B cell (primary cell): ENCODE measurements at regions not wholly inside any gene's neighbourhood (a gene's known extent, or its start where the extent isn't known, plus 50 kb on each side); places are given as distances from the start of the nearest gene placed in this dataset.

Experiments used
- ATAC-seq: fragments of 200-7000 bp; cut with Tn5 transposase; one replicate; pipeline ENCODE4 v1.10.0; 2021; ENCODE audit warnings: low read depth, mild to moderate bottlenecking, moderate number of reproducible peaks, moderate library complexity
- CTCF ChIA-PET: fragments of 350-600 bp; sonication (Branson Sonifier 250); formaldehyde crosslinking; loops from one replicate; lab custom pipeline; 2021; ENCODE audit warnings: antibody characterized with exemption, inconsistent platforms; lab: Charles Lee
- POLR2A ChIA-PET: fragments of 350-600 bp; sonication (Branson Sonifier 250); formaldehyde crosslinking; loops from one replicate; lab custom pipeline; 2021; ENCODE audit warnings: antibody characterized with exemption; lab: Charles Lee
- DNase-seq: peaks from one replicate; pipeline ENCODE4 v3.0.0; 2013
- H2AFZ ChIP-seq: 2 replicates; pipeline ENCODE4 v1.6.1; 2012; ENCODE audit warnings: mild to moderate bottlenecking, low read depth, low read length; ENCODE audit not compliant: insufficient read depth, poor library complexity, severe bottlenecking
- H3K27ac ChIP-seq, 2 donors: 1 replicate in 1 of 2; 2 replicates in 1 of 2; pipeline ENCODE4 v1.5.1; 2012 to 2013; ENCODE audit warnings: low read length in 2 of 2, mild to moderate bottlenecking in 2 of 2, moderate library complexity in 1 of 2
- H3K27me3 ChIP-seq, 4 experiments: fragments of 200-600 bp in 1 of 4; sonication (generic) in 1 of 4; replicated peaks in 1 of 4; 1 replicate in 2 of 4; 2 replicates in 2 of 4; pipeline versions ENCODE4 v1.6.1 to v1.7.0; 2013 to 2016; ENCODE audit warnings: low read length in 3 of 4, mild to moderate bottlenecking in 2 of 4, mixed read lengths in 1 of 4, moderate library complexity in 1 of 4; ENCODE audit not compliant: insufficient read depth in 4 of 4, control insufficient read depth in 3 of 4; ENCODE audit errors: control extremely low read depth in 1 of 4
- H3K36me3 ChIP-seq, 2 experiments: replicated peaks in 1 of 2; 1 replicate in 1 of 2; 2 replicates in 1 of 2; pipeline versions ENCODE4 v1.6.1 to v1.7.1; 2013; ENCODE audit warnings: low read length in 1 of 2; ENCODE audit not compliant: insufficient read depth in 2 of 2, control insufficient read depth in 1 of 2; ENCODE audit errors: control extremely low read depth in 1 of 2, extremely low read depth in 1 of 2
- H3K4me1 ChIP-seq, 2 donors: fragments of 200-600 bp in 1 of 2; sonication (generic) in 1 of 2; 1 replicate in 1 of 2; 2 replicates in 1 of 2; pipeline versions ENCODE4 v1.5.1 to v1.6.1; 2013 to 2017; ENCODE audit warnings: low read length in 2 of 2; ENCODE audit not compliant: control insufficient read depth in 2 of 2, insufficient read depth in 2 of 2
- H3K4me2 ChIP-seq: replicated peaks from 2 replicates; pipeline ENCODE3; 2012; ENCODE audit warnings: mild to moderate bottlenecking, low read depth, low read length; ENCODE audit not compliant: poor library complexity, severe bottlenecking
- H3K4me3 ChIP-seq, 5 experiments: fragments of 200-600 bp in 1 of 5; sonication (generic) in 1 of 5; 1 replicate in 3 of 5; 2 replicates in 2 of 5; pipeline versions ENCODE4 v1.5.1 to v1.7.0; 2011 to 2016; ENCODE audit warnings: low read length in 4 of 5, mild to moderate bottlenecking in 4 of 5, low read depth in 2 of 5, control low read depth in 1 of 5, moderate library complexity in 1 of 5; ENCODE audit not compliant: insufficient read depth in 1 of 5; ENCODE audit errors: control extremely low read depth in 1 of 5, extremely low read depth in 1 of 5
- H3K79me2 ChIP-seq: fragments of 200-600 bp; sonication (generic); one replicate; pipeline ENCODE4 v1.6.0; 2016; ENCODE audit warnings: low read length; ENCODE audit not compliant: control insufficient read depth, insufficient read depth
- H3K9ac ChIP-seq: fragments of 200-600 bp; sonication (generic); 2 replicates; pipeline ENCODE4 v1.6.1; 2017; ENCODE audit warnings: mild to moderate bottlenecking, low read length, moderate library complexity
- H3K9me3 ChIP-seq, 3 donors: one replicate each; pipeline versions ENCODE4 v1.6.1 to v1.7.1; 2013; ENCODE audit warnings: low read length in 2 of 3; ENCODE audit not compliant: control insufficient read depth in 2 of 3, insufficient read depth in 1 of 3; ENCODE audit errors: control extremely low read depth in 1 of 3
- H4K20me1 ChIP-seq: 2 replicates; pipeline ENCODE4 v1.6.0; 2012; ENCODE audit warnings: mild to moderate bottlenecking, low read length; ENCODE audit not compliant: insufficient read depth, control insufficient read depth, poor library complexity, severe bottlenecking
- H3K27ac Mint-ChIP-seq: one replicate; pipeline ENCODE4 v1.8.0; 2021; ENCODE audit warnings: mixed read lengths
- H3K27me3 Mint-ChIP-seq: one replicate; pipeline ENCODE4 v1.8.0; 2021; ENCODE audit warnings: mixed read lengths
- H3K4me1 Mint-ChIP-seq: one replicate; pipeline ENCODE4 v1.8.0; 2021; ENCODE audit warnings: mixed read lengths
- H3K4me3 Mint-ChIP-seq: one replicate; pipeline ENCODE4 v1.8.0; 2021; ENCODE audit warnings: mixed read lengths
- H3K9me3 Mint-ChIP-seq: one replicate; pipeline ENCODE4 v1.8.0; 2022; ENCODE audit warnings: mixed read lengths; ENCODE audit not compliant: insufficient read depth
- CTCF ChIP-seq: fragments of 200-600 bp; IDR thresholded peaks from one replicate; pipeline ENCODE4 v1.8.0; 2022; ENCODE audit warnings: antibody characterized with exemption, mild to moderate bottlenecking
- EZH2 ChIP-seq: IDR thresholded peaks from 2 replicates; pipeline ENCODE4 v1.6.1; 2012; ENCODE audit warnings: borderline replicate concordance, low read depth, mild to moderate bottlenecking, moderate library complexity, low read length; ENCODE audit not compliant: insufficient read depth, poor library complexity, severe bottlenecking
- WGBS: methylation state at CpG from one replicate; pipeline ENCODE4 v1.1.5; 2013; ENCODE audit warnings: missing lambda C conversion rate; ENCODE audit not compliant: insufficient coverage; 5-methylcytosine and 5-hydroxymethylcytosine counted together
- intact Hi-C: fragments of 100-400 bp; cut with micrococcal nuclease; formaldehyde crosslinking; loops from one replicate; pipeline ENCODE4 v1.10.0; 2022

GRCh38 chr2:118657466-118657865, 190.0 kb downstream of the EN1 start:
- no CpG with 5 or more reads among the region's 2 CpGs for WGBS
- Mint-ChIP-seq H3K4me1 (no peaks in the 10 kb centered on the region), H3K27me3 (no peaks in the 10 kb centered on the region), H3K4me3 (no peak overlapping the region), H3K9me3 (peaks cover 3% of the 10 kb centered on the region), H3K27ac (no peak overlapping the region)
- no peak overlapping the region for H3K9ac ChIP-seq
- ATAC-seq = no peak
- ChIA-PET CTCF (no interaction called here), POLR2A (no interaction called here)
- no peak overlapping the region for H3K4me3 ChIP-seq
- H4K20me1 ChIP-seq = no peaks in the 10 kb centered on the region
- H3K27ac ChIP-seq = no peak overlapping the region
- H3K9me3 ChIP-seq = no peaks in the 10 kb centered on the region
- no peak overlapping the region for H3K4me2 ChIP-seq
- no peak for TF ChIP-seq CTCF
- no peak for TF ChIP-seq EZH2
- H3K36me3 ChIP-seq = no peaks in the 10 kb centered on the region
- no peak overlapping the region for H2AFZ ChIP-seq
- DNase-seq = no peak
- H3K4me1 ChIP-seq = no peaks in the 10 kb centered on the region
- H3K79me2 ChIP-seq = no peaks in the 10 kb centered on the region
- intact Hi-C loops = no loop called here
- H3K27me3 ChIP-seq = no peaks in the 10 kb centered on the region

- Histone ChIP-seq H4K20me1 (no peaks in the 10 kb centered on the region), H3K36me3 (no peaks in the 10 kb centered on the region), H3K27ac (no peak overlapping the region), H2AFZ (no peak overlapping the region), H3K9ac (no peak overlapping the region), H3K4me3 (no peak overlapping the region), H3K9me3 (no peaks in the 10 kb centered on the region), H3K79me2 (no peaks in the 10 kb centered on the region), H3K4me1 (no peaks in the 10 kb centered on the region), H3K27me3 (peaks cover 0 to 2% (median 0%) of the 10 kb centered on the region in 4 experiments), H3K4me2 (no peak overlapping the region)
- no peak overlapping the region for H3K4me3 Mint-ChIP-seq
- H3K27me3 Mint-ChIP-seq = no peaks in the 10 kb centered on the region
- H3K9me3 Mint-ChIP-seq = peaks cover 5% of the 10 kb centered on the region
- TF ChIP-seq CTCF (no peak), EZH2 (no peak)
- H3K4me1 Mint-ChIP-seq = no peaks in the 10 kb centered on the region
- no peak for ATAC-seq
- intact Hi-C loops = no loop called here
- H3K27ac Mint-ChIP-seq = no peak overlapping the region
- CTCF ChIA-PET = no interaction called here
- POLR2A ChIA-PET = no interaction called here
- WGBS = no CpG with 5 or more reads among the region's 1 CpG
- DNase-seq = no peak
Observed at GRCh38 chr2:118654945-118655344, 192.5 kb downstream of the EN1 start.
